BJ (cell line): ENCODE measurements at regions not wholly inside any gene's neighbourhood (a gene's known extent, or its start where the extent isn't known, plus 50 kb on each side); places are given as distances from the start of the nearest gene placed in this dataset.

Experiments used
- CTCF ChIA-PET: fragments of 350-600 bp; formaldehyde crosslinking; extraction: SDS; loops from one replicate; lab custom pipeline; 2021; ENCODE audit warnings: antibody characterized with exemption, inconsistent platforms; lab: Yijun Ruan, JAX
- POLR2A ChIA-PET: fragments of 300-600 bp; sonication (Branson Sonifier 250); formaldehyde crosslinking; extraction: SDS; loops from one replicate; lab custom pipeline; 2021; ENCODE audit warnings: antibody characterized with exemption; lab: Charles Lee
- DNase-seq: peaks from one replicate; pipeline ENCODE4 v3.0.0-alpha.2; 2011; ENCODE audit warnings: low read depth
- H3K27me3 ChIP-seq: 2 replicates; pipeline ENCODE4 v1.6.0; 2011; ENCODE audit warnings: low read length; ENCODE audit not compliant: control insufficient read depth, insufficient read depth
- H3K36me3 ChIP-seq: 2 replicates; pipeline ENCODE4 v1.5.1; 2011; ENCODE audit warnings: low read length; ENCODE audit not compliant: control insufficient read depth, insufficient read depth
- H3K4me3 ChIP-seq: 2 replicates; pipeline ENCODE4 v1.5.1; 2011; ENCODE audit warnings: low read depth, mild to moderate bottlenecking, control low read depth, low read length
- CTCF ChIP-seq: IDR thresholded peaks from 2 replicates; pipeline ENCODE4 v1.5.1; 2011; ENCODE audit warnings: low read depth, mild to moderate bottlenecking, control low read depth, inconsistent platforms, low read length, moderate library complexity; ENCODE audit not compliant: insufficient read depth

- no peaks in the 10 kb centered on the region; the same call in 1 of the 2 replicates for H3K27me3 ChIP-seq
- DNase-seq, result no peak
- TF ChIP-seq CTCF, result no peak
- POLR2A ChIA-PET, result no interaction called here
- CTCF ChIA-PET, result interaction anchor here (1.3 kb wide), 1 partner anchor 612 kb away, joined by 9 read pairs; no protein-coding TSS in a partner anchor
- no peak overlapping the region for H3K4me3 ChIP-seq
- H3K36me3 ChIP-seq, result no peaks in the 10 kb centered on the region
These were observed 345.5 kb downstream of the THBS2 start for GRCh38 chr6:168908166-168908565.

- ChIA-PET CTCF (interaction anchor here (0.8 to 1.5 kb wide), 2 partner anchors 9 to 12 kb away, joined by 3 to 4 read pairs; no protein-coding TSS in a partner anchor), POLR2A (no interaction called here)
- Histone ChIP-seq H3K4me3 (no peak overlapping the region), H3K27me3 (no peaks in the 10 kb centered on the region; the same call in 1 of the 2 replicates), H3K36me3 (no peaks in the 10 kb centered on the region)
- TF ChIP-seq CTCF, result no peak
- no peak for DNase-seq
These were observed 347.3 kb downstream of the THBS2 start for GRCh38 chr6:168906391-168906790.

GRCh38 chr6:168905451-168906090 is 348.1 kb downstream of the THBS2 start:
- Histone ChIP-seq H3K36me3 (no peaks in the 10 kb centered on the region), H3K4me3 (no peak overlapping the region), H3K27me3 (no peaks in the 10 kb centered on the region; the same call in 1 of the 2 replicates)
- no peak for TF ChIP-seq CTCF
- CTCF ChIA-PET, result no interaction called here
- POLR2A ChIA-PET, result no interaction called here
- DNase-seq, result no peak

GRCh38 chr6:168903613-168904345 is 349.9 kb downstream of the THBS2 start:
- CTCF ChIA-PET, result interaction anchor here (1.3 to 1.6 kb wide), 3 partner anchors 9 to 616 kb away, joined by 5 to 6 read pairs (median 6); no protein-coding TSS in a partner anchor
- TF ChIP-seq CTCF, result no peak
- Histone ChIP-seq H3K36me3 (no peaks in the 10 kb centered on the region), H3K27me3 (no peaks in the 10 kb centered on the region; the same call in 1 of the 2 replicates), H3K4me3 (no peak overlapping the region)
- POLR2A ChIA-PET, result no interaction called here
- DNase-seq, result no peak

- DNase-seq, result no peak
- ChIA-PET POLR2A (interaction anchor here (0.6 kb wide), 1 partner anchor 270 kb away, joined by 4 read pairs; no protein-coding TSS in a partner anchor), CTCF (no interaction called here)
- Histone ChIP-seq H3K4me3 (no peak overlapping the region), H3K36me3 (no peaks in the 10 kb centered on the region), H3K27me3 (no peaks in the 10 kb centered on the region; the same call in 1 of the 2 replicates)
- TF ChIP-seq CTCF, result no peak
These were observed 351.6 kb downstream of the THBS2 start for GRCh38 chr6:168902075-168902474.
